GM19372 (cell line): ENCODE measurements at regions not wholly inside any gene's neighbourhood (a gene's known extent, or its start where the extent isn't known, plus 50 kb on each side); places are given as distances from the start of the nearest gene placed in this dataset.
"Not testable (repeated sequence)": the region's sequence is repeated elsewhere in the genome, so short reads cannot be mapped to it uniquely, and the experiment has no call there.

Experiments
- ATAC-seq: cut with Tn5 transposase; IDR thresholded peaks from one replicate; pipeline ENCODE4 v1.9.1; 2021; ENCODE audit warnings: mild to moderate bottlenecking, low read depth, moderate library complexity; ENCODE audit not compliant: unreplicated experiment

DNA sequence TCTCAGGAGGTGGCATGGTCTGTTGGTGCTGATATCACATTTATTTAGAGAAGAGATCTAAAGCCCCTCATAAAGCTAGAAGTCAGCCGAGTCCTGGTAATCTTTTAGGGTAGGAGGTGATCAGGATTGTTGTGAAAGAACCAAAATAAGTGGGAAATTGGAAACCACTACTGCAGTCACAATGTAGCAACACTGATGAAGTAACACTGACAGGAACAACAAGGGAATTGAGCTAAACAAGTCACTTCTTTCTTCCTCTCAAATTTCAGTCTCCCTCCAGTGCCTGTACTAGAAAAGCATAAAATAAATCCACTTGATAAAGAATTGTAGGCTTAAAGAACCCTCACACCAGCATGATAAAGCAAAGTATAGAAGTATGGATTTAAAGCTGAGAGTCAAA is 1509.0 kb downstream of the GRIK2 start:
- ATAC-seq = no peak

DNA sequence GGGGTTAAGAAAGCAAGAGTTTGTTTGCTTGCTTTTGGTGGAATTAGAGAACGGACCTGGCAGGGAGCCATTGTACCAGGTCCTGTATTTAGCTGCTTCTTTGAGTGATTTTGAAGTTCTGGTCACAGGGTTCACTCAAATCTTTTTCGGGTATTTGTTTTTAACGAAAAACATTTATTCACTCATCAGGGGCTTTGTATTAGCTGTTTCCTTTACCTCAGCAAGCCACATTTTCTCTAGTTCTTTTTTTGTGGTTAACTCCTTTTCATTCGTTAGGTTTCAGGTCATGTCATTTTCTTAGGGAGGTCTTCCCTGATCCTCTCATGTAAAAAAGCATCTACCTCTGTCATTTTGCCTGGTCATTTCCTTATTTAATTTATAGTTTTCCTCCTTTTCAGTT is 1502.2 kb downstream of the GRIK2 start:
- no peak for ATAC-seq

DNA sequence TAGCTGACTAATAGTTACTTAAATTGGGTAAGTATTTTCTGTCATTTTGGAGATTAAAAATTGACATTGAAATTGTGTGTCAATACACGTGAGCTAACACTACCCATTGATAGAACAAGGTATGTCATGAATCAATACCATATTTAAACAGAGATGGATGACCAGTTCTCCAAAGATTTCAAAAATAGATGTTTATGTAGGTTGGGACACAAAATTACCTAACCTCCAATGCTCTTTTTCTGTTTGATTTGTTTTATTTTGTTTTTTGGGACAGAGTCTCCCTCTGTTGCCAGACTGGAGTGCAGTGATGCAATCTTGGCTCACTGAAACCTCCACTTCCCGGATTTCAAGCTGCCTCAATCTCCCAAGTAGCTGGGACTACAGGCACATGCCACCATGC is 1491.7 kb downstream of the GRIK2 start:
- no peak for ATAC-seq

DNA sequence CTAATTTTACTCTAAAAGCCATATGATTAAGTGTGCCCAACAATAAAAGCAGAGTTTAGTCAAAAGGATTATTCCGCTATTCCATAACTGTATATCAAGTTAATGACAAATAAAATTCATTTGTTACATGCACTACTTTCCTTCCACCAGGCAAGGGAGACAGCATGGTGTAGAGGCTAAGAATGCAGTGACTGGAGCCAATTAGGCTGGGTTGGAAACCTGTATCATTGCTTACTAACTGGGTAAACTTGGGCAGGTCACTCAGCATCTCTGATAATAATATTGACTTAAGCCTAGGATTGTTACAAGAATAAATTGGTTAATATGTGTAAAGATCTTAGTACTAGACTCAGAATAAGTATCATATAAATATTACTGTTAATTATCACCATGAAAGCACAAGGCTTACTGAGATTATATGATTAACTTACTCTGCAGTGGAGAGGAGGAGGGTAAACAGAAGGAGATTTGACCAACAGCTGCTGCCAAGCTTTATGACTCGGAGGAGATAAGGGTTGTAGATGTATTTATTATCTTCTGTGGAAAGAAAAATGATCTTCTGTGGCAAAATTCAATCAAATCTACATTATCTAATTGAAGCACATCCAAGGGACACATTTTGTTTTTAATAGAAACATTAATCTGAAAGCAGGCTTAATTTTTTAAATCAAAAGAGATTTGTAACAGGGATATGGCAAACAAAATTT is 1459.9 kb downstream of the GRIK2 start:
- no peak for ATAC-seq

DNA sequence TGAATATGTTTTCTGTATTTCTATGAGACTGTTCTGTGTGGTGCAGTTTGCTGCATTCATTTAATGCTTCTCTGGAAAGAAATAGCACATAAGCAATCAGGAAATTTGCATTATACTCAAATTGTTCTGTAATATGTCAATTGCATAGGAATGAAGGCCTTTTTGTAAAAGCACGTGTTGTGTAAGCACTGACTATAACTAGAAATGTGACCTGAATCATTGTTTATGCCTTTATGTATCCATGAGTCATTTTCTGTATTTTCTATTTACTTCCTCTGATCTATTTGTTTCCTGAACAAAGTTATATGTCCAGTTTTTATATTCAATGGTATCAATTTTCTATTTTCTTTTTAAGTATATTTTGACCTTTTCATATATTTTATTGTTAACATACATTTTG is 1455.3 kb downstream of the GRIK2 start:
- no peak for ATAC-seq

DNA sequence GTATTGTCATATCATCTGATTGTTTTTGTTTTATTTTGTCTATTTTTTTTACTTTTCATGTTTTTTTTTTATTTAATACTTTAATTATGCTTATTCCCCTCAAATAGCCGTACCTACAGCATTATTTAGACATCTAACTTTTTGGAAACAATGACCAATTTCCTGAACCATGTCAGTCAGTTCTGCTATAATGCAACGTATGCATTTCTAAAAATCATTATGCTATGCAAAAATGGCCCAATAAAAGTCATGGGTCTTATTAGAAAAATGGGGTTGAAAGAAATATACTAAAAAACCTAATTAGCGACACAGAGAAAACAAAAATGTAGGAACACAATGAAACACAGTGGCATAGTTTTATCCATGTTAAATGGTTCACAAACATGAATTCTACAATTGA is 1454.7 kb downstream of the GRIK2 start:
- ATAC-seq = no peak

DNA sequence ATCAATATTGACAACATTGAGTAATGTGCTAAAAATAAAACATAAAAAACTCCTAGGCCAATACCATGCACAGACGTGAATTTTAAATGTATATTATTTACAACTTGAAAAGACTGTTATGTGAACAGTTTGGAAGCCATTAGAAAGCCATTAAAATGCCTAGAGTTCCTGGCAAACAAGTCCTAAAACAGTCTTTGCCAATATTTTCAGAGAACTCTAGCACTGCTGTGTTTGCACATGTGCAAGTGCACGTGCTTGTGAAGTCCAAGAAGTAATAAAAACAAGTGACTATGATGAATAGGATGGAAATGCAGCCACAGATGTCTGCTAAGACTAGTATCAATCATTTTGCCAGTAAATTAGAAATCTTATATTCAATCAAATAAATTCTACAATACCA is 1447.6 kb downstream of the GRIK2 start:
- no peak for ATAC-seq

DNA sequence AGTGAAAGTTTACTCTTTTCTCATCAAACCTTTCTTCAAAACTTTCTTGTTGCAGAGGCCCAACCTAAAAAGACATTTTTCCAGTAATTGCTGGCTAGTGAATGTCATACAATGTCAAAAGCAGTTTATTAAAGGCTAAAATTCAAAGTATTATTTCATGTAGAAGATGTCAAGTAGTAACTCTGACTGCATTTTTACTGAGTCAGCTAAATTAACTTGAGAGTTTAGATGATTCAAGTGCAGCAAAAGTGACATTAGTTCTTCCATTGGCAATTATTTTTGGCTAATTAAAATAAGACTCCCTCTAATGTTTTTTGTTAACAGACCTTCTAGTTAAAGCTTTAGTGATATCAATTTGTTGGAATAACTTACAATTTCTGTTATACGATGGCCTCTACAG is 1438.5 kb downstream of the GRIK2 start:
- no peak for ATAC-seq

DNA sequence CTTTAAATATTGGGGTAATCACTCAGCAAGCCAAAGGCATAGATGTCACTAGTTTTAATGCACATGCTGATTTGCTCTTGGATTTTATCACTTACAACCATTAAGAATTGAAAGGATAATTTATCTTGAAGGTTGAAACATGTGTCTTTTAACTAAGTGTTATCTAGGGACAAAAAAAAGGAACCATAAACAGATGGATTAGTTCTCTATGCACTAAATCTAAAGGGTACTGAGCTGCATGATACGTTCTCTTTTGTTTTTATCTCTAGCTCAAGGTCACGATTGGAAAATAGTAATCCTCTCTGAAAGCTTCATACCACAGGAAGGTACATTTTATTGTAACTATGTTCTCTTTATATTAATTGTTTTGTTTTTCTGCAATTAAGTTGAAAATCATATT is 1426.6 kb downstream of the GRIK2 start:
- ATAC-seq = no peak

DNA sequence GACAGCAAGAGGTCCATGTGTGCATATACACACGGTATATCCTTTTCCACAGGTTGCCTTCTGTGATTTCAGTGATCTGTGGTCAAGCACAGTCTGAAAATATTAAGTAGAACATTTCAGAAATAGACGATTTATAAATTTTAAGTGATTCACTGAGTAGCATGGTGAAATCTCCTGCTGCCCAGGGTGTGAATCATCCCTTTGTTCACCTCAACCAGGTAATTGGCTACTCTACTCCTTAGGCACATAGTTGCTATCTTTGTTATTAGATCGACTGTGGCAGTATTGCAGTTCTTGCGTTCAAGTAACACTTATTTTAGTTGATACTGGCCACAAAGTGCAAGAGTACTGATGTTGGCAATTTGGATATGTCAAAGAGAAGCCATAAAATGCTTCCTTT is 1421.7 kb downstream of the GRIK2 start:
- ATAC-seq = no peak

DNA sequence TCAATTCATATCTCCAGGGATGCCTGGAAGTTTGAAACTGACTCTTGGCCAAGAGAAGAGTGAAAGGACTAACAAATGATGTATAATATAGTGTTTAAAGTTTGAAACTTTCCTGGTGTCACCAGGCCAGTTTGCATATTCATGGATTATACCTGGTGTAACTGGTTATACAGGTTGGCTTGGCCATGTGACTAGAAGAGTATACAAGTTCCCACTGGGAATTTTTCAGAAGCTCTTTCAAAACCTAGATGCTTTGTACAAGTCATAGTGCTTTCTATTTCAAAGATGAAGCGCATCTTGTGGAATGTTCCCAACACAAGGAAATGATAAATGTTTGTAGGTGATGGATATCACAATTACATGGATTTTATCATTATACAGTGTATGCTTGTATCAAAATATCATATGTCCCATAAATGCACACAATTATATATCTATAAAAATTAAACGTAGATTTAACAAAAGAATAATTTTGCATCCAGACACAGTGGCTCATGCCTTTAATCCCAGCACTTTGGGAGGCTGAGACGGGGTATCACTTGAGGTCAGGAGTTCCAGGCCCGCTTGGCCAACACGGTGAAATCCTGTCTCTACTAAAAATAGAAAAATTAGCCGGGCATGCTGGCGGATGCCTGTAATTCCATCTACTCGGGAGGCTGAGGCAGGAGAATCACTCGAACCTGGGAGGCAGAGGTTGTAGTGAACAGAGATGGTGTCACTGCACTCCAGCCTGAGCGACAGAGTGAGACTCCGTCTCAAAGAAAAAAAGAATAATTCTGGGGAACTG is 1420.2 kb downstream of the GRIK2 start:
- no peak for ATAC-seq

DNA sequence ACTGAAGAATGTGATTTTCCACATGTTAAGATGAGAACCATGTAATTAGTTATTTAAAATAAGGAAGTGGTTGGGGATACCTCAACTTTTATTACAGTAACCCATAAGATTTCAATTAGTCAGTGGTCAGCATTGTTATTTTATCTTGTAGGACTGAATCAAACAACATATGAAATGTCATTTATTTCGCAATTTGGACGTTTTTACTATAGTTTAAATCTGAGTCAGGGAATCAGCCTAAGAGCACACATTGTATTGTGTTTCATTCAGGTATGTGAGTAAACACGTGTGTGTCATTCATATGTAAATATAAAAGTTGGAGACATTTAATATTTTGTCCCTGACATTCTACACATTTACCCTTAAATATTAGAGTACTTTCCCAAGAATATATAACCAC is 1418.7 kb downstream of the GRIK2 start:
- no peak for ATAC-seq

DNA sequence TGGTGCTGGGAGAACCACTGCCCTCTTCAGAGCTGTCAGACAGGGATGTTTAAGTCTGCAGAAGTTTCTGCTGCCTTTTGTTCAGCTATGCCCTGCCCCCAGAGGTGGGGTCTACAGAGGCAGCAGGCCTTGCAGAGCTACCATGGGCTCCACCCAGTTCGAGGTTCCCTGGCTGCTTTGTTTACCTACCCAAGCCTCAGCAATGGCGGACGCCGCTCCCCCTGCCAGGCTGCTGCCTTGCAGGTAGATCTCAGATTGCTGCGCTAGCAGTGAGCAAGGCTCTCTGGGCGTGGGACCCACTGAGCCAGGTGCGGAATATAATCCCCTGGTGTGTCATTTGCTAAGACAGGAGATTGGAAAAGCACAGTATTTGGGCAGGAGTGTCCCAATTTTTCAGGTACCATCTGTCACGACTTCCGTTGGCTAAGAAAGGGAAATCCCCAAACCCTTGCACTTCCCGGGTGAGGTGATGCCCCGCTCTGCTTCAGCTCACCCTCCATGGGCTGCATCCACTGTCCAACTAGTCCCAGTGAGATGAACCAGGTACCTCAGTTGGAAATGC is 1415.5 kb downstream of the GRIK2 start:
- ATAC-seq = not testable (repeated sequence)

DNA sequence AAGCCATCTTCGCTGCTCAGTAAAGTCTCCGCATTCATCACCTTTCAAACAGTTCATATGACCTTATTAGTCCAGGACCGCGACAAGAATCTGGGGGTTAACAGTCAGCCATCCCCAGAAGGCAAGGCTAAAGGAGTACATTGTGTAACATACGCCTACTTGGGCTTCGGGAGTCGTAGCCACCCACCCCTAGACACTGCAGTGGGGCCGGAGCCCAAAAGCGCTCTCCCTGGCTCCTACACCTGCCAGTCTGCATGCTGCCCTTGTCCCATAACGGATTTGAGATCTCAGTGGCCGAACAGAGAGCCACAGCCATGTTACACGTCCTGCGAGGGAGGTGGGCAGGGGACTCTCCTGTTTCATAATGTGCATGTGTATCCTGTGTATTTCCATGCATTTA is 1405.5 kb downstream of the GRIK2 start:
- ATAC-seq = no peak

DNA sequence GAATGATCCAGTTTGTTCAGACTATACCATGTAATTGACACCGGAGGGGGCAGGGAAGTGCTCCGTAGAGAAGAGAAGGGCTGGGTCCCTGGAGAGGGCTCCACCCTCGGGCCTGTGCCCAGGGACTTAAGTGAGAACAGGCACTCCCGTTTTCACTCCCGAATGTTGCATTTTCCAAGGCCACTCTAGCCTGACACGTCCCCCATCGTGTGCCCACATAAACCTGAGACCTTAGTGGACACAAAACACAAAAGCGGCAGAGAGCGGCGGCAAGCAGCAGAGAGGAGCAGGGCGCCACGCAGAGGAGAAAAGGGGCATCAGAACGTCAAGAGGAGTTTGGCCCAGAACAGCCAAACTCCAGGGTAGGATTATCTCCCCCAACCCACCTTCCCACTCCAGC is 1405.1 kb downstream of the GRIK2 start:
- ATAC-seq = no peak

DNA sequence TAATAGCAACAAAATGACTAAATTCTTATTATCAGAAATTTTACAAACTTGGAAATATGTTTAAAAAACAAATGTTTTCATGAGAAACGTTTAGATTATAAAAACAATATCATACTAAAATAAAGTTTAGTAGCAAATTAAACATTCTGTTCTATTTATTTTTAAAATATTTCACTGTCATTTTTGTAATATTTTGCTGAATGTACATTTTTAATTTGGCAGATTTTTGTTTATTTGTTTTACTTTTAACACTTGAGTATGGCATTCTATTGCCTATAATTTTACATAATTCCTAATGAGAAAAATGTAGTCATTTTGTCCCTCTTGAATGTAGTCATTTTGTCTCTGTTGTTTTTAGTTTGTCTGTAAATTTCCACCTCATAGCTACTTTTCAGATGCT is 1400.2 kb downstream of the GRIK2 start:
- no peak for ATAC-seq

DNA sequence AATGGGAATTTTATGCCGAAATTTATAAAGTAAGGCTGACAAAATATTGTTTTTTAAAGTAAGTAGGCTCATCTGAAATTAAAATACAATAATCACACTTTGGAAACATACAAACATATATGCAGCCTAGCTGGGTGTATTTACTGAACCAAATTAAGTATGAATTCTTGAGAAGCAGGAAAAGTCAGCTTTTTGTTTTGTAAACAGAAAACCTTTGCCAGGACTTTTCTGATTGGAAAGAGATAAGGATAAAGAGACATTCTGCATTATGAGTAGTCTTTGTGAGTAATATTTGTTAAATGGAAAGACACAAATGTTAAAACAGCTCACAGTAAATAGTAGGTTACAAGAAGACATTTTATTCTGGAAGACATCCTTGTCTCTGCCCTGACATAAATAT is 1380.8 kb downstream of the GRIK2 start:
- no peak for ATAC-seq

DNA sequence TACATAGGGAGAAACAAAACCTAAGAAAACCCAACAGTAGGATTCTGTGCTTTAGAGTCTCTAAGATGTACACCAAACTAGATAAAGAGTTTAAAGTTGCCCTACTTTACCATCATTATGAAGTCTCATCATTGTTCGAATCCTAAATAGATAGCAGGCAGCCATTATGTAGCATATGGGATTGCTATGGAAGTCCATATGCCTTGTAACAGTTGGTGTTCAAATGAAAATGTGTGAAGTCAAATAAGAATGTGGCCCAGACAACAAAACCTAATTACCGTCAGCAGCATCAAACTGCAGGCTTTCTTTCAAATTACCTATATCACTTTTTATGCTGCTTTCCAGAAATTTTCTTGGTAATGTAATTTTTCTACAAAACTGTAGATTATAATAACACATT is 1380.1 kb downstream of the GRIK2 start:
- ATAC-seq = no peak

DNA sequence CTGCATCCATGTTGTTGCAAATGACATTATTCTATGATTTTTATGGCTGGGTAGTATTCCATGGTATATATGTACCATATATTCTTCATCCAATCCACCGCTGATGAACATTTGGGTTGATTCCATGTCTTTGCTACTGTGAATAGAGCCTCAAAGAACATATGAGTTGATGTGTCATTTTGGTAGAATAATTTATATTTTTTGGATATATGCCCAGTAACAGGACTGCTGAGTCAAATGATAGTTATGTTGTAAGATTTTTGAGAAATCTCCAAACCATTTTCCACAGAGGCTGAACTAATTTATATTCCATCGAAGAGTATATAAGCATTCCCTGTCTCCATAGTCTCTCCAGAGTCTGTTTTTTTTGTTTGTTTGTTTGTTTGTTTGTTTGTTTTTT is 1373.5 kb downstream of the GRIK2 start:
- no peak for ATAC-seq

DNA sequence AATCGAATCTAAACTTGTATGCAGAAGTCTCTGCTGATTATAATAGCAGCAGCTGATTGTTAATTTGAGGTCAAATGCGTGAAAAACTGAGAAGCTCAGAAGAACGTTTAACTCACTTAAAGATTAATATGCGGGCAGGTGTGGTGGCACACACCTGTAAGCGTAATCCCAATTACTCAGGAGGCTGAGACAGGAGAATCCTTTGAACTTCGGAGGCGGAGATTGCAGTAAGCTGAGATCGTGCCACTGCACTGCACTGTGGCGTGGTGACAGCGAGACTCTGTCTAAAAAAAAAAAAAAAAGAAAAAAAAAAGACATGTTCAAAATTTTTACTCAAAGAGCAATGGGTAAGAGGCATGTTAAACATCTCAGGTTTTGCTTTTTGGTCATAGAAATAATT is 1370.8 kb downstream of the GRIK2 start:
- no peak for ATAC-seq

DNA sequence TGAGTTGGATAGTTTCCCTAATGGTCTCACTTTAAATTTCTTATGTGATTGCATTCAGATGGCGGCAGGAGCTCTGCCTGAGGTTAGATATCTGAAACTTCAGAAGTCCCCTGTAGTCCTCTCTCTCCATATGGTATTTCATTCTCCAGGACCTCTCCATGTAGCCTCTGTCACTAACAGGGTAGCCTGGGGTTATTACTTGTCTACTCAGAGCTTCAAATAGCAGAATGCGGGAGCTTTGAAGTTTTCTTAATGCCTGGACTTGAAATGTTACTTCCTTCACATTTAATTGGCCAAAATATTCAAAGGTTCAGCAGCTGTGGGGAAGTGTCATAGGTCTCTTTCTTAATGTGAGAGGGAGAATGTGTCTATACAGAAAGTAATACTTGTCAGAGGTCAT is 1370.4 kb downstream of the GRIK2 start:
- no peak for ATAC-seq

DNA sequence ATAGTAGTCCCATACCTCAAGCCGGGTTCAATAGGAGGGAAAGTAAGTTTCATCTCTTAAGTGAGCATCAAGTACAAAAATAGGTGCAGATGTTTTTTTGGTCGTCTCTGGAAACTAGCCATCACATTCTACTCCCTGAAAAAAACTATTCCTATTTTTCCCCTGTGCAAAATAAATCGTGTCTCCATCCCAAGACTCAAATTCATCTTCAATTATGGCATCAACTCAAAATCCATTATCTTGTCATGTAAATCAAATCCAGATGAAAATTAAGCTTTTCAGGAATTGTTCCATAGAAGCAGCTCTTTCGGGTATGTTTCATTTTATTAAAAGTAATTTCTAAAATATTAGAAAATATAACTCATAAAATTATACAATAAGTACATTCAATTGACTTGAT is 1368.4 kb downstream of the GRIK2 start:
- no peak for ATAC-seq
